Neural progenitor cell (in vitro differentiated cells): ENCODE measurements at regions not wholly inside any gene's neighbourhood (a gene's known extent, or its start where the extent isn't known, plus 50 kb on each side); places are given as distances from the start of the nearest gene placed in this dataset.

Source experiments
- DNase-seq: peaks from one replicate; pipeline ENCODE4 v3.0.0-alpha.2; 2016; ENCODE audit warnings: low spot score
- H2AFZ ChIP-seq: fragments of 200-600 bp; sonication (generic); replicated peaks from 2 replicates; pipeline ENCODE4 v1.6.1; 2016; ENCODE audit warnings: antibody characterized with exemption
- H3F3A ChIP-seq: fragments of 200-600 bp; sonication (generic); 2 replicates; pipeline ENCODE4 v1.6.1; 2016; ENCODE audit warnings: antibody characterized with exemption, low read depth
- H3K27ac ChIP-seq: fragments of 200-600 bp; sonication (generic); 2 replicates; pipeline ENCODE4 v1.5.1; 2016; ENCODE audit warnings: mild to moderate bottlenecking
- H3K27me3 ChIP-seq: fragments of 200-600 bp; sonication (generic); 2 replicates; pipeline ENCODE4 v1.6.1; 2016; ENCODE audit warnings: mild to moderate bottlenecking, moderate library complexity
- H3K36me3 ChIP-seq: fragments of 200-600 bp; sonication (generic); 2 replicates; pipeline ENCODE4 v1.5.1; 2016
- H3K4me1 ChIP-seq: fragments of 200-600 bp; sonication (generic); 2 replicates; pipeline ENCODE4 v1.6.1; 2016; ENCODE audit warnings: mixed run types
- H3K4me2 ChIP-seq: fragments of 200-600 bp; sonication (generic); 2 replicates; pipeline ENCODE4 v1.6.1; 2016
- H3K4me3 ChIP-seq: fragments of 200-600 bp; sonication (generic); 2 replicates; pipeline ENCODE4 v1.5.1; 2016
- H3K79me2 ChIP-seq: fragments of 200-600 bp; sonication (generic); 2 replicates; pipeline ENCODE4 v1.6.1; 2016; ENCODE audit warnings: low read depth
- H3K9ac ChIP-seq: fragments of 200-600 bp; sonication (generic); 2 replicates; pipeline ENCODE4 v1.6.1; 2016
- H3K9me3 ChIP-seq: fragments of 200-600 bp; sonication (generic); 2 replicates; pipeline ENCODE4 v1.5.1; 2016; ENCODE audit warnings: low read depth
- H4K20me1 ChIP-seq: fragments of 200-600 bp; sonication (generic); 2 replicates; pipeline ENCODE4 v1.6.1; 2016; ENCODE audit warnings: low read depth
- H3K27ac Mint-ChIP-seq: 3 replicates; pipeline ENCODE4 v1.8.0; 2021; ENCODE audit warnings: mixed read lengths
- H3K27me3 Mint-ChIP-seq: 2 replicates; pipeline ENCODE4 v1.8.0; 2022; ENCODE audit warnings: low read depth, mild to moderate bottlenecking, inconsistent platforms, moderate library complexity, mixed read lengths; ENCODE audit not compliant: insufficient read depth
- H3K36me3 Mint-ChIP-seq: 3 replicates; pipeline ENCODE4 v1.8.0; 2021; ENCODE audit warnings: mixed read lengths
- H3K4me1 Mint-ChIP-seq: 3 replicates; pipeline ENCODE4 v1.8.0; 2021; ENCODE audit warnings: mixed read lengths
- H3K4me3 Mint-ChIP-seq: 3 replicates; pipeline ENCODE4 v1.8.0; 2021; ENCODE audit warnings: mild to moderate bottlenecking, moderate library complexity, mixed read lengths
- H3K9me3 Mint-ChIP-seq: 3 replicates; pipeline ENCODE4 v1.8.0; 2020; ENCODE audit warnings: mixed read lengths
- EZH2 ChIP-seq: fragments of 200-600 bp; sonication (generic); IDR thresholded peaks from 2 replicates; pipeline ENCODE4 v1.6.1; 2017; ENCODE audit warnings: antibody characterized with exemption, mild to moderate bottlenecking, moderate library complexity
- EZH2phosphoT487 ChIP-seq: fragments of 200-600 bp; sonication (generic); IDR thresholded peaks from 2 replicates; pipeline ENCODE4 v1.6.1; 2017; ENCODE audit warnings: antibody characterized with exemption
- TF ChIP-seq, protein P1 (sequence below): fragments of 200-600 bp; sonication (generic); IDR thresholded peaks from 2 replicates; pipeline ENCODE4 v1.5.1; 2017; ENCODE audit warnings: antibody characterized with exemption, mild to moderate bottlenecking

DNA sequence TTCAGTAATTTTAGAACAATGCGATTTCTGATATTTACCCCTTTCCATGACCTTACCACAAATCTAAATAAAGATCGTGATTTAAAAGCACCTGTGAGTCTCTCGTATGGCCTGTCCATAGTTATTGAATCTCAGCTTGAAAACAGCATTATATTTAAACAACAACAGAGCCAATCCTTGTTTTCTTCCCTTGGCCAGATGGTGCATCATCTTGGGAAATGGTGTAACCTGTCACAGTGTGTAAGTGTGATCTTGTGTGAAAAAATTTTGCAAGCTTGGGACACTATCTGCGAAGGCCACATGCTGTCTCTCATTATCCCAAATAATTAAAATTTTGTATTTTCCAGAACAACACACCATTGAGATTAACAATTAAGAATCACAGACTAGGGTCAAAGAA is 262.7 kb upstream of the SPHKAP start:
- no peak overlapping the region for H3K27ac ChIP-seq
- no peak overlapping the region for H3K4me3 ChIP-seq
- Mint-ChIP-seq H3K9me3 (no peaks in the 10 kb centered on the region), H3K4me3 (no peak overlapping the region), H3K27ac (no peak overlapping the region), H3K4me1 (peaks cover 18% of the 10 kb centered on the region), H3K27me3 (no peaks in the 10 kb centered on the region), H3K36me3 (no peaks in the 10 kb centered on the region)
- no peak for TF ChIP-seq EZH2
- TF ChIP-seq, protein P1, sequence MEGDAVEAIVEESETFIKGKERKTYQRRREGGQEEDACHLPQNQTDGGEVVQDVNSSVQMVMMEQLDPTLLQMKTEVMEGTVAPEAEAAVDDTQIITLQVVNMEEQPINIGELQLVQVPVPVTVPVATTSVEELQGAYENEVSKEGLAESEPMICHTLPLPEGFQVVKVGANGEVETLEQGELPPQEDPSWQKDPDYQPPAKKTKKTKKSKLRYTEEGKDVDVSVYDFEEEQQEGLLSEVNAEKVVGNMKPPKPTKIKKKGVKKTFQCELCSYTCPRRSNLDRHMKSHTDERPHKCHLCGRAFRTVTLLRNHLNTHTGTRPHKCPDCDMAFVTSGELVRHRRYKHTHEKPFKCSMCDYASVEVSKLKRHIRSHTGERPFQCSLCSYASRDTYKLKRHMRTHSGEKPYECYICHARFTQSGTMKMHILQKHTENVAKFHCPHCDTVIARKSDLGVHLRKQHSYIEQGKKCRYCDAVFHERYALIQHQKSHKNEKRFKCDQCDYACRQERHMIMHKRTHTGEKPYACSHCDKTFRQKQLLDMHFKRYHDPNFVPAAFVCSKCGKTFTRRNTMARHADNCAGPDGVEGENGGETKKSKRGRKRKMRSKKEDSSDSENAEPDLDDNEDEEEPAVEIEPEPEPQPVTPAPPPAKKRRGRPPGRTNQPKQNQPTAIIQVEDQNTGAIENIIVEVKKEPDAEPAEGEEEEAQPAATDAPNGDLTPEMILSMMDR = no peak
- TF ChIP-seq EZH2phosphoT487 = no peak
- H2AFZ ChIP-seq = no peak overlapping the region
- H3K9ac ChIP-seq = no peak overlapping the region
- H3K9me3 ChIP-seq = no peaks in the 10 kb centered on the region
- no peaks in the 10 kb centered on the region for H3F3A ChIP-seq
- H4K20me1 ChIP-seq = no peaks in the 10 kb centered on the region
- H3K36me3 ChIP-seq = no peaks in the 10 kb centered on the region
- H3K27me3 ChIP-seq = no peaks in the 10 kb centered on the region
- H3K4me2 ChIP-seq = no peak overlapping the region
- DNase-seq = no peak
- H3K4me1 ChIP-seq = no peaks in the 10 kb centered on the region
- no peaks in the 10 kb centered on the region for H3K79me2 ChIP-seq

DNA sequence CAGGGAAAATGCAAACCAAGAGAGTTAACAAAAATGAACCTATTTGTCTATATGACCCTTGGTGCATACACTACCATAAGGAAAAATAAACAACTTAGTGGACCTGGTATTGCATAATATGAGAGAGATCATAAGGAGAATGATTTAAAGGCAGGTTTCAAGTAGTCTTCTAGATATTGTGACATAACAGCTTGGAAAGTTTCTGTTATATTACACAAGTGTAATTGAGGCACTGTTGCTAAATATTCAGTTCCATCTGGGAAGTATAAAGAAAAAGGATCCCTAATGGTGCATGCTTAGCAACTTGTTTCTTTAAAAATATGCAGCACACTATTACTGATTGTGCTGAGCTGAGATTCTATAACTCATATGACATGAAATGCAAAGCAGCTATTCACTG is 252.2 kb upstream of the SPHKAP start:
- H3K79me2 ChIP-seq = no peaks in the 10 kb centered on the region

DNA sequence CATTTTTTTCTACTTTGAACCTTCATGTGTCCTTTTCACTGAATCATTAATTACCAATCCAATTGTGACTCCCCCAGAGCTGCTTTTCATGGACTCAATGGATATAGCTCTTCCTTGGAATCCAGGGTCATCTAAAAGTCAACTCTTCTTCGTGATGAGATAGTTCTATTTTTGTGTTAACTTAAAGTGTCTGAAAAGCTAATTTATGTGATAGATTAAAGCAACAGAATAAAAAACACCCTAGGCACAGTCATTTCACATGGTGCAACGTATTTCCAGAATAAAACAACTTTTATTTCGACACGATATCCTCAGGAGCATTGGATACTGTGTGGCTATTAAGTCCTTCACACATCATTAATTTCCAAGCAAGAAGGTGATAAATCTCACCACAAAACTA is 250.6 kb upstream of the SPHKAP start:
- no peaks in the 10 kb centered on the region for H3K79me2 ChIP-seq
- H3F3A ChIP-seq = no peaks in the 10 kb centered on the region
- Mint-ChIP-seq H3K36me3 (no peaks in the 10 kb centered on the region), H3K27me3 (no peaks in the 10 kb centered on the region), H3K9me3 (peaks cover 12% of the 10 kb centered on the region), H3K4me1 (no peaks in the 10 kb centered on the region), H3K4me3 (no peak overlapping the region), H3K27ac (no peak overlapping the region)
- no peak for DNase-seq
- no peak overlapping the region for H3K27ac ChIP-seq
- H3K36me3 ChIP-seq = no peaks in the 10 kb centered on the region
- no peaks in the 10 kb centered on the region for H3K4me1 ChIP-seq
- H4K20me1 ChIP-seq = no peaks in the 10 kb centered on the region
- TF ChIP-seq, protein P1 = no peak
- TF ChIP-seq EZH2phosphoT487 (no peak), EZH2 (no peak)
- no peak overlapping the region for H3K4me3 ChIP-seq
- H3K27me3 ChIP-seq = no peaks in the 10 kb centered on the region
- H3K9me3 ChIP-seq = no peaks in the 10 kb centered on the region
- H3K9ac ChIP-seq = no peak overlapping the region
- H3K4me2 ChIP-seq = no peak overlapping the region
- no peak overlapping the region for H2AFZ ChIP-seq

More for the DNA sequence above, 252.2 kb upstream of the SPHKAP start:
- H3K9me3 ChIP-seq = no peaks in the 10 kb centered on the region
- no peak overlapping the region for H3K9ac ChIP-seq
- no peak overlapping the region for H3K27ac Mint-ChIP-seq
- H3K36me3 ChIP-seq = no peaks in the 10 kb centered on the region
- H3K4me3 Mint-ChIP-seq = no peak overlapping the region
- no peaks in the 10 kb centered on the region for H3K27me3 Mint-ChIP-seq
- TF ChIP-seq EZH2phosphoT487 (no peak), EZH2 (no peak)
- TF ChIP-seq, protein P1 = no peak
- no peaks in the 10 kb centered on the region for H3K27me3 ChIP-seq
- H3K4me1 Mint-ChIP-seq = no peaks in the 10 kb centered on the region
- no peak overlapping the region for H3K4me3 ChIP-seq
- H3F3A ChIP-seq = no peaks in the 10 kb centered on the region
- no peak for DNase-seq
- H3K4me1 ChIP-seq = no peaks in the 10 kb centered on the region
- H3K27ac ChIP-seq = no peak overlapping the region
- H3K36me3 Mint-ChIP-seq = no peaks in the 10 kb centered on the region
- no peaks in the 10 kb centered on the region for H4K20me1 ChIP-seq
- H3K9me3 Mint-ChIP-seq = no peaks in the 10 kb centered on the region
- H3K4me2 ChIP-seq = no peak overlapping the region
- H2AFZ ChIP-seq = no peak overlapping the region
